PFSK-1 (cell line): ENCODE measurements at regions not wholly inside any gene's neighbourhood (a gene's known extent, or its start where the extent isn't known, plus 50 kb on each side); places are given as distances from the start of the nearest gene placed in this dataset.

ENCODE experiments used
- FOXP2 ChIP-seq: optimal IDR thresholded peaks from 2 replicates; pipeline ENCODE3; 2011; ENCODE audit warnings: borderline replicate concordance, control low read depth, inconsistent platforms; ENCODE audit not compliant: insufficient read depth; ENCODE audit errors: extremely low read length, extremely low read depth
- POLR2AphosphoS5 ChIP-seq: IDR thresholded peaks from 2 replicates; pipeline ENCODE4 v1.6.1; 2012; ENCODE audit warnings: low read depth, mild to moderate bottlenecking, control low read depth, low read length, moderate library complexity
- REST ChIP-seq, 2 experiments: IDR thresholded peaks; 2 replicates each; pipeline versions ENCODE4 v1.6.1 to v1.8.0; 2011 to 2012; ENCODE audit warnings: low read depth in 2 of 2, low read length in 2 of 2, control low read depth in 1 of 2, inconsistent platforms in 1 of 2, mild to moderate bottlenecking in 1 of 2, moderate library complexity in 1 of 2; ENCODE audit not compliant: insufficient read depth in 1 of 2
- SIN3A ChIP-seq: IDR thresholded peaks from 2 replicates; pipeline ENCODE4 v1.6.1; 2012; ENCODE audit warnings: mild to moderate bottlenecking, low read length, moderate library complexity, borderline replicate concordance; ENCODE audit not compliant: insufficient read depth
- TAF1 ChIP-seq: IDR thresholded peaks from 2 replicates; pipeline ENCODE4 v1.6.1; 2012; ENCODE audit warnings: low read length, control low read depth, borderline replicate concordance; ENCODE audit not compliant: insufficient read depth

- TF ChIP-seq REST (IDR thresholded peaks at IDR 0.05; ENCODE audit: insufficient read depth in 1 of 2, low read depth in 2 of 2, low read length in 2 of 2) (no peak), SIN3A (no peak), FOXP2 (no peak), POLR2AphosphoS5 (no peak)
These were observed 721.2 kb downstream of the LUZP2 start for GRCh38 chr11:25218036-25218435.

- TF ChIP-seq REST (IDR thresholded peaks at IDR 0.05; ENCODE audit: insufficient read depth in 1 of 2, low read depth in 2 of 2, low read length in 2 of 2), result no peak
- TF ChIP-seq TAF1, result no peak
These were observed 728.2 kb downstream of the LUZP2 start for GRCh38 chr11:25225078-25225477.

GRCh38 chr11:25242928-25243327 is 746.1 kb downstream of the LUZP2 start:
- TF ChIP-seq SIN3A, result no peak
- no peak for TF ChIP-seq TAF1
- no peak for TF ChIP-seq POLR2AphosphoS5
- no peak for TF ChIP-seq FOXP2
- no peak for TF ChIP-seq REST (IDR thresholded peaks at IDR 0.05; ENCODE audit: insufficient read depth in 1 of 2, low read depth in 2 of 2, low read length in 2 of 2)

- no peak for TF ChIP-seq TAF1
- no peak for TF ChIP-seq FOXP2
- TF ChIP-seq SIN3A, result no peak
- TF ChIP-seq POLR2AphosphoS5, result no peak
- TF ChIP-seq REST (IDR thresholded peaks at IDR 0.05; ENCODE audit: insufficient read depth in 1 of 2, low read depth in 2 of 2, low read length in 2 of 2), result no peak
These were observed 747.3 kb downstream of the LUZP2 start for GRCh38 chr11:25244126-25244525.

GRCh38 chr11:25247336-25247735 is 750.5 kb downstream of the LUZP2 start:
- TF ChIP-seq TAF1 (no peak), FOXP2 (no peak), SIN3A (no peak), REST (IDR thresholded peaks at IDR 0.05; ENCODE audit: insufficient read depth in 1 of 2, low read depth in 2 of 2, low read length in 2 of 2) (no peak), POLR2AphosphoS5 (no peak)
